ENCODE measurements at regions not wholly inside any gene's neighbourhood (a gene's known extent, or its start where the extent isn't known, plus 50 kb on each side); places are given as distances from the start of the nearest gene placed in this dataset.

DNA sequence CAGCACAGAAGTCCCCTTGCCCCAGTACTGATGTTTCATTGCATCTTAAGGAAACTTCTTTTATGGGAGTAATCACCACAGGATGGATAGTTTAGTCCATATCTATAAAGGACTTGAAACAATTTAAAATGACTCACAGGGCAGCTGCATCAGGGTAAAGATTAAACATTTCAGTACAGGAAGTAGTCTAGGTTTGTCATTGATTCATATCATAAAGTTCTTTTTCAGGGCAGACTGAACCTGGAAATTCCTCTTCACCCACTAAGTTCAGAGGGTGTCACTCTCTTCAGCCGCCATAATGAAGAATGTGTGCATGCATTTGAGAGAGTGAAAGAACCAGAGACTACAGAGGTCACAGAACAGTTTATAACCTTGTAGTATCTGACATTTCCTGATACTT, 296.3 kb upstream of the JAG1 start:
- Histone ChIP-seq H3K9me2 (replicated peaks; ENCODE audit: insufficient read depth, low read length) (no peaks in the 10 kb centered on the region), H3K79me2 (ENCODE audit: low read length) (no peaks in the 10 kb centered on the region), H2AFZ (ENCODE audit: low read length) (no peak overlapping the region), H3K9ac (ENCODE audit: low read length) (no peak overlapping the region), H3K4me3 (ENCODE audit: low read length) (no peak overlapping the region), H3K27ac (ENCODE audit: low read length) (no peak overlapping the region), H3F3A (ENCODE audit: insufficient read depth, low read length) (no peaks in the 10 kb centered on the region), H3K4me2 (ENCODE audit: low read depth, low read length) (no peak overlapping the region), H3K4me1 (ENCODE audit: low read length) (no peaks in the 10 kb centered on the region), H3K36me3 (replicated peaks; ENCODE audit: insufficient read depth, low read length) (no peaks in the 10 kb centered on the region), H4K20me1 (ENCODE audit: insufficient read depth, low read length) (no peaks in the 10 kb centered on the region), H3K27me3 (replicated peaks; ENCODE audit: insufficient read depth, low read length) (no peaks in the 10 kb centered on the region), H3K9me3 (replicated peaks; ENCODE audit: insufficient read depth, low read length) (no peaks in the 10 kb centered on the region)
- TF ChIP-seq, protein P1, sequence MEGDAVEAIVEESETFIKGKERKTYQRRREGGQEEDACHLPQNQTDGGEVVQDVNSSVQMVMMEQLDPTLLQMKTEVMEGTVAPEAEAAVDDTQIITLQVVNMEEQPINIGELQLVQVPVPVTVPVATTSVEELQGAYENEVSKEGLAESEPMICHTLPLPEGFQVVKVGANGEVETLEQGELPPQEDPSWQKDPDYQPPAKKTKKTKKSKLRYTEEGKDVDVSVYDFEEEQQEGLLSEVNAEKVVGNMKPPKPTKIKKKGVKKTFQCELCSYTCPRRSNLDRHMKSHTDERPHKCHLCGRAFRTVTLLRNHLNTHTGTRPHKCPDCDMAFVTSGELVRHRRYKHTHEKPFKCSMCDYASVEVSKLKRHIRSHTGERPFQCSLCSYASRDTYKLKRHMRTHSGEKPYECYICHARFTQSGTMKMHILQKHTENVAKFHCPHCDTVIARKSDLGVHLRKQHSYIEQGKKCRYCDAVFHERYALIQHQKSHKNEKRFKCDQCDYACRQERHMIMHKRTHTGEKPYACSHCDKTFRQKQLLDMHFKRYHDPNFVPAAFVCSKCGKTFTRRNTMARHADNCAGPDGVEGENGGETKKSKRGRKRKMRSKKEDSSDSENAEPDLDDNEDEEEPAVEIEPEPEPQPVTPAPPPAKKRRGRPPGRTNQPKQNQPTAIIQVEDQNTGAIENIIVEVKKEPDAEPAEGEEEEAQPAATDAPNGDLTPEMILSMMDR (IDR thresholded peaks at IDR 0.05; ENCODE audit: low read length): no peak
- TF ChIP-seq EZH2 (optimal IDR thresholded peaks at IDR 0.05; ENCODE audit: low read depth, low read length) (no peak), EZH2phosphoT487 (IDR thresholded peaks at IDR 0.05; ENCODE audit: low read length) (no peak)
- no peak for DNase-seq

DNA sequence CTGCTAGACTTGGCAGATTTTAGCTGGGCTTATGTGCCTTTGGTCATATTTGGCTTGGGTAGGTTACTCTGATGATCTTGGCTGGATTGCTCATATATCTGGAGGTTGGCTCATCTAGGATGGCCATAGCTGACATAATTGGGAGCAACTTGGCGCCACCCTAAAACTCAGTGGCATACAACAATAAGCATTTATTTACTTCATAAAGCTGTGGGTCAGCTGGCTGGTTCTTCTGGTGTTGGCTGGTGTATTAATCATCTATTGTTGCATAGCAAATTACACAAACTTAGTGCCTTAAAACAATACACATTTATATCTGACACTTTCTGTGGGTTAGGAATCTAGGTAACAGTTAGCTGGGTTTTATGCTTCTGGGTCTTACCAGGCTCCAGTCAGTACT, 297.3 kb upstream of the JAG1 start:
- H3K27me3 ChIP-seq (replicated peaks; ENCODE audit: insufficient read depth, low read length): no peaks in the 10 kb centered on the region
- no peaks in the 10 kb centered on the region for H3K9me3 ChIP-seq (replicated peaks; ENCODE audit: insufficient read depth, low read length)
- no peak for TF ChIP-seq EZH2phosphoT487 (IDR thresholded peaks at IDR 0.05; ENCODE audit: low read length)
- TF ChIP-seq EZH2 (optimal IDR thresholded peaks at IDR 0.05; ENCODE audit: low read depth, low read length): no peak
- no peaks in the 10 kb centered on the region for H4K20me1 ChIP-seq (ENCODE audit: insufficient read depth, low read length)
- H3K27ac ChIP-seq (ENCODE audit: low read length): no peak overlapping the region
- no peak for DNase-seq
- H3K79me2 ChIP-seq (ENCODE audit: low read length): no peaks in the 10 kb centered on the region
- no peak overlapping the region for H3K4me3 ChIP-seq (ENCODE audit: low read length)
- H3K9me2 ChIP-seq (replicated peaks; ENCODE audit: insufficient read depth, low read length): no peaks in the 10 kb centered on the region
- H3F3A ChIP-seq (ENCODE audit: insufficient read depth, low read length): no peaks in the 10 kb centered on the region
- H3K9ac ChIP-seq (ENCODE audit: low read length): no peak overlapping the region
- H3K36me3 ChIP-seq (replicated peaks; ENCODE audit: insufficient read depth, low read length): no peaks in the 10 kb centered on the region
- H2AFZ ChIP-seq (ENCODE audit: low read length): no peak overlapping the region
- H3K4me1 ChIP-seq (ENCODE audit: low read length): no peaks in the 10 kb centered on the region
- H3K4me2 ChIP-seq (ENCODE audit: low read depth, low read length): no peak overlapping the region

DNA sequence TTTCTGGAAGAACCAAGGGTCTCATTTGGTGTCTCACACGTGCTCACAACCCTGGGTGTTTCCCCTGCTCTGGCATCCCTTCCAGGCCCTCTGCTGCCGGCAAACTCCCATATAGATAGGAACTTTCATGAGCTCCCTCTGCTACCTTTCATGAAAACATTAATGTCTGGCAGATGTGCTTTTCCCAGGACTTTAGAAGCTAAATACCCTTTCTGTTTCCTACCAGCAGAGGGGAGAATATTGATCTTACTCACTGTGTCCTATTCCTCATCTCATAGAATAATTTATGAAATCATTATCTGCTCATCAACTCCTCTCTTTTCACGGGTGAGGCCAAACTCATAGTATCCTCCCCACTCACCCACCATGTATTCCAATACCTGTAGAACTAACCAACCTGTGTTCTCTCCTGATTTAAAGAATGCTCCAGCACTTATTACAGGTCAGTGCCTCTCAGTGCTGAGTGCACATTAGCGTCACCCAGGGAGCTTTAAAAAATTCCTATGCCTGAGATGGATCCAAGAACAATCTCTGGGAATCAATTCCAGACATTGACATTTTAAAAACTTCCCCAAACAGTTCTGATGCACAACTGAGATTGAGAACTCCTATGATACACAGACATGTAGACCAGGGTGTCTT, 298.5 kb upstream of the JAG1 start:
- Histone ChIP-seq H3K79me2 (ENCODE audit: low read length) (no peaks in the 10 kb centered on the region), H3K9me3 (replicated peaks; ENCODE audit: insufficient read depth, low read length) (no peaks in the 10 kb centered on the region), H3K27me3 (replicated peaks; ENCODE audit: insufficient read depth, low read length) (no peaks in the 10 kb centered on the region), H3K9me2 (replicated peaks; ENCODE audit: insufficient read depth, low read length) (no peaks in the 10 kb centered on the region), H4K20me1 (ENCODE audit: insufficient read depth, low read length) (no peaks in the 10 kb centered on the region), H3K4me3 (ENCODE audit: low read length) (no peak overlapping the region), H2AFZ (ENCODE audit: low read length) (no peak overlapping the region), H3K4me2 (ENCODE audit: low read depth, low read length) (no peak overlapping the region), H3K36me3 (replicated peaks; ENCODE audit: insufficient read depth, low read length) (no peaks in the 10 kb centered on the region), H3K4me1 (ENCODE audit: low read length) (no peaks in the 10 kb centered on the region), H3F3A (ENCODE audit: insufficient read depth, low read length) (no peaks in the 10 kb centered on the region), H3K9ac (ENCODE audit: low read length) (no peak overlapping the region), H3K27ac (ENCODE audit: low read length) (no peak overlapping the region)
- TF ChIP-seq, protein P1 (IDR thresholded peaks at IDR 0.05; ENCODE audit: low read length): no peak
- TF ChIP-seq EZH2 (optimal IDR thresholded peaks at IDR 0.05; ENCODE audit: low read depth, low read length): no peak
- TF ChIP-seq EZH2phosphoT487 (IDR thresholded peaks at IDR 0.05; ENCODE audit: low read length): no peak
- no peak for DNase-seq

DNA sequence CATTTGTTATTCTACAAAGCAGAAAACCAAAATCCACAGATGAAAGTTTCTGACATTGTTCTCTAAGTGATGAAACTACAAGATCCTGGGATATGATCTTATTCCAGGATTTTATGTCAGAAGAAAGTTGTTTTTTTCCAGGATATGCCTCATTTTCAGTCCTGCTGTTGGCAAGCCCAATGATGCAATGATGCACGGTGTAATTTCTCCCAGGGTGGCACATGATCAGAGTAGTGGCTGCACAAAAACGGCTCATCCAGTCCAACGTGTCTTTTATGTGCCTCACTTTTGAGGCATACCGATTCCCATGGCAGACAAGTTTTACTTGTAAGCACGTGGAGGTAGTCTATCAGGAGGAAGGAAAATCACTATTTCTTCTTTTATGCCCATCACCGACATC, 302.3 kb upstream of the JAG1 start:
- Histone ChIP-seq H3K27me3 (replicated peaks; ENCODE audit: insufficient read depth, low read length) (no peaks in the 10 kb centered on the region), H3K4me2 (ENCODE audit: low read depth, low read length) (no peak overlapping the region), H3F3A (ENCODE audit: insufficient read depth, low read length) (no peaks in the 10 kb centered on the region), H2AFZ (ENCODE audit: low read length) (no peak overlapping the region), H3K79me2 (ENCODE audit: low read length) (no peaks in the 10 kb centered on the region), H3K9ac (ENCODE audit: low read length) (no peak overlapping the region), H4K20me1 (ENCODE audit: insufficient read depth, low read length) (no peaks in the 10 kb centered on the region), H3K9me2 (replicated peaks; ENCODE audit: insufficient read depth, low read length) (no peaks in the 10 kb centered on the region), H3K27ac (ENCODE audit: low read length) (no peak overlapping the region), H3K4me1 (ENCODE audit: low read length) (no peaks in the 10 kb centered on the region), H3K4me3 (ENCODE audit: low read length) (no peak overlapping the region), H3K9me3 (replicated peaks; ENCODE audit: insufficient read depth, low read length) (no peaks in the 10 kb centered on the region), H3K36me3 (replicated peaks; ENCODE audit: insufficient read depth, low read length) (no peaks in the 10 kb centered on the region)
- no peak for DNase-seq
- TF ChIP-seq EZH2phosphoT487 (IDR thresholded peaks at IDR 0.05; ENCODE audit: low read length) (no peak), EZH2 (optimal IDR thresholded peaks at IDR 0.05; ENCODE audit: low read depth, low read length) (no peak)
- TF ChIP-seq, protein P1 (IDR thresholded peaks at IDR 0.05; ENCODE audit: low read length): no peak
